H1 (cell line): ENCODE measurements at regions not wholly inside any gene's neighbourhood (a gene's known extent, or its start where the extent isn't known, plus 50 kb on each side); places are given as distances from the start of the nearest gene placed in this dataset.

Experiments used
- CEBPB ChIP-seq: IDR thresholded peaks from 2 replicates; pipeline ENCODE4 v1.6.1; 2012; ENCODE audit warnings: low read depth, low read length
- CHD1 ChIP-seq: IDR thresholded peaks from 2 replicates; pipeline ENCODE4 v1.6.1; 2012; ENCODE audit warnings: low read depth, low read length, improper control_type of control experiment
- SP4 ChIP-seq: IDR thresholded peaks from 2 replicates; pipeline ENCODE4 v1.6.1; 2012; ENCODE audit warnings: low read length, inconsistent platforms

GRCh38 chrX:117511379-117511778 lies 605.2 kb downstream of the KLHL13 start (continued):
- no peak for TF ChIP-seq SP4
- no peak for TF ChIP-seq CEBPB
- no peak for TF ChIP-seq CHD1
